ENCODE measurements at regions not wholly inside any gene's neighbourhood (a gene's known extent, or its start where the extent isn't known, plus 50 kb on each side); places are given as distances from the start of the nearest gene placed in this dataset.

DNA sequence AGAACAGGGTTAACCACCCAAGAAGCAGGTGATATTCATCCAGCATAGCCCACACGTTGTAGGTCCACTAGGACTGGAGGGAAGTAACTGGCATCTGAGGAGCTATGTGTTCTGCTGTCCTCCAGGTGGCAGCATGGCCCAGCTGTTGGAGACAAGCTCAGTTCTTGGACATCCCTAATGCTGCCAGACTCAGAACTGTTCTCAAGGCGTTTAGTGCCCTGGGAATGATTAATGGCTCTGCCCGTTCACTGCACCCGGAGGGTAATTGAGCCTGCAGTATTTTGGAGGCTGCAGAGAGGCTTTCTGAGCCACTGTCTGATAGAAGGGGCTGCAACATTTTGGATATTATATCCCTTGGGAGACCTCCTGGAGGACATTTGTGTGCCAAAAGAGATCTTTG, 521.3 kb upstream of the SEMA6D start:
- DNase-seq (ENCODE audit: low read depth): peak; percentile 82
- TF ChIP-seq, protein P1, sequence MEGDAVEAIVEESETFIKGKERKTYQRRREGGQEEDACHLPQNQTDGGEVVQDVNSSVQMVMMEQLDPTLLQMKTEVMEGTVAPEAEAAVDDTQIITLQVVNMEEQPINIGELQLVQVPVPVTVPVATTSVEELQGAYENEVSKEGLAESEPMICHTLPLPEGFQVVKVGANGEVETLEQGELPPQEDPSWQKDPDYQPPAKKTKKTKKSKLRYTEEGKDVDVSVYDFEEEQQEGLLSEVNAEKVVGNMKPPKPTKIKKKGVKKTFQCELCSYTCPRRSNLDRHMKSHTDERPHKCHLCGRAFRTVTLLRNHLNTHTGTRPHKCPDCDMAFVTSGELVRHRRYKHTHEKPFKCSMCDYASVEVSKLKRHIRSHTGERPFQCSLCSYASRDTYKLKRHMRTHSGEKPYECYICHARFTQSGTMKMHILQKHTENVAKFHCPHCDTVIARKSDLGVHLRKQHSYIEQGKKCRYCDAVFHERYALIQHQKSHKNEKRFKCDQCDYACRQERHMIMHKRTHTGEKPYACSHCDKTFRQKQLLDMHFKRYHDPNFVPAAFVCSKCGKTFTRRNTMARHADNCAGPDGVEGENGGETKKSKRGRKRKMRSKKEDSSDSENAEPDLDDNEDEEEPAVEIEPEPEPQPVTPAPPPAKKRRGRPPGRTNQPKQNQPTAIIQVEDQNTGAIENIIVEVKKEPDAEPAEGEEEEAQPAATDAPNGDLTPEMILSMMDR (IDR thresholded peaks at IDR 0.05; ENCODE audit: insufficient read depth, low read depth, low read length, missing control alignments): peak; percentile 80
- H3K4me3 ChIP-seq (ENCODE audit: low read depth, low read length): no peak overlapping the region

DNA sequence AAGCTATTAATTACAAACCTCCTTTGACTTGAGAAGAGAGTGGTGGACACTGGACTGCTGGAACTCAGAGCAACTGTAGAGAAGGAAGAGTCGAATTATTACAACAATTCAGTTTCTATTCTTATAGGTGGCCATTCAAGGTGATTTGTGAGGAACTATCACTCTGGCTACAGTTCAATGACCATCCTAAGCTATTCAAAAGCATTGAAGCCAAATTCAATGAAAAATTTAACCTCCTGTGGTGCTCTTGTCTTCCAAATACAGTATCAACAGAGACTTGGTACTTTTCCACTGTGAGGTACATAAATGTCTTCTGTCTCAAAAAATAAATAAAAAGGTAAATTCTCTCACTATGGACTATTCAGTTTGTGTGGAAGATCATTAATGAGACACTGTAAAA, 513.3 kb upstream of the SEMA6D start:
- no peak for DNase-seq (ENCODE audit: low read depth)
- TF ChIP-seq, protein P1 (IDR thresholded peaks at IDR 0.05; ENCODE audit: insufficient read depth, low read depth, low read length, missing control alignments): no peak
- no peak overlapping the region for H3K4me3 ChIP-seq (ENCODE audit: low read depth, low read length)

DNA sequence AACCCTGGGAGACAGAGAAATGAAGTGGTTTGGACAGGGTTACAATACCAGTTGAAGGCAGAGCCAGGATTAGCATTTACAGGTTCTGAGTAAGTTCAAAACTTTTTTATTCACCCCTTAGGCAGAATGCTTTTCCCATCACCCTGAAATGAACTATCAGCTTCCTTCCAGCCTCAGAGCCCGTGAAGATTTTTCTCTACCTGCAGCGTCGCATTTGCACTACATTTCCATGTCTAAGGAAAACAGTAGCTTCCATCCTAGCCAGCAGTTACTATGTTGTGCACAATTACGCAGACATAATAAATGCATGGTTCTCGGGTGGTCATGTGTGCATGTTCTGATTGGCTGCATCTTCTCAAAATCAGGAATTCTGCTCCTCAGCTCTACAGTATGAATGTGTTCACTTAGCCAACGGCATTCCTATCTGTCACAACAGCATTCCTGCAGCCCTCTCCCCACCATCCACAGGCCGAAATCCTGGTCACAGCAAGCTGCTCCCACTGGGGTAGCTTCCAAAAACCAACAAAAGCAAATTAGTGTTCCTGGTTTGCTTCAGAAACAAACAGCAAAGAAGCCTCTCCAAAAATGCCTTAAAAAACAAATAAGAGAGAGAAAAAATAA, 510.8 kb upstream of the SEMA6D start:
- TF ChIP-seq, protein P1 (IDR thresholded peaks at IDR 0.05; ENCODE audit: insufficient read depth, low read depth, low read length, missing control alignments): no peak
- no peak for DNase-seq (ENCODE audit: low read depth)
- H3K4me3 ChIP-seq (ENCODE audit: low read depth, low read length): no peak overlapping the region

DNA sequence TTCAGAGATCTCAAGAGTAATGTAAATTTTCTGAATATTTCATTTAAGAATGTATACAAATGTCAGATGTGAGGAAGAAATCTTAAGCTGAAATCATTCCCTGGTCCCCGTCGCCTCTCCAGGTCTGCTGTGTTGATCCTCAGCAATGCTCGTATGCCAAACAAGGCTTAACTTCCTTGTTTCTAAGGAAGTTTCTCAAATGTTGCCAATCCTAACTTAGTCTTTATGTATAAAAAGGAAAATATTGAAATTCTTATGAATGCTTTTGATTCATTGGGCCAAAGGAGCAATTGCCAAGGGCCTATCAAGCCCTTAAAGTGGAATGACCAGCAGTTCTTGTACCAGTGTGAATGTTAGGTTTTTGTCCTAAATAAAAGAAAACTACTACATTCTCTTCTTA, 507.7 kb upstream of the SEMA6D start:
- no peak overlapping the region for H3K4me3 ChIP-seq (ENCODE audit: low read depth, low read length)
- no peak for DNase-seq (ENCODE audit: low read depth)
- TF ChIP-seq, protein P1 (IDR thresholded peaks at IDR 0.05; ENCODE audit: insufficient read depth, low read depth, low read length, missing control alignments): no peak

DNA sequence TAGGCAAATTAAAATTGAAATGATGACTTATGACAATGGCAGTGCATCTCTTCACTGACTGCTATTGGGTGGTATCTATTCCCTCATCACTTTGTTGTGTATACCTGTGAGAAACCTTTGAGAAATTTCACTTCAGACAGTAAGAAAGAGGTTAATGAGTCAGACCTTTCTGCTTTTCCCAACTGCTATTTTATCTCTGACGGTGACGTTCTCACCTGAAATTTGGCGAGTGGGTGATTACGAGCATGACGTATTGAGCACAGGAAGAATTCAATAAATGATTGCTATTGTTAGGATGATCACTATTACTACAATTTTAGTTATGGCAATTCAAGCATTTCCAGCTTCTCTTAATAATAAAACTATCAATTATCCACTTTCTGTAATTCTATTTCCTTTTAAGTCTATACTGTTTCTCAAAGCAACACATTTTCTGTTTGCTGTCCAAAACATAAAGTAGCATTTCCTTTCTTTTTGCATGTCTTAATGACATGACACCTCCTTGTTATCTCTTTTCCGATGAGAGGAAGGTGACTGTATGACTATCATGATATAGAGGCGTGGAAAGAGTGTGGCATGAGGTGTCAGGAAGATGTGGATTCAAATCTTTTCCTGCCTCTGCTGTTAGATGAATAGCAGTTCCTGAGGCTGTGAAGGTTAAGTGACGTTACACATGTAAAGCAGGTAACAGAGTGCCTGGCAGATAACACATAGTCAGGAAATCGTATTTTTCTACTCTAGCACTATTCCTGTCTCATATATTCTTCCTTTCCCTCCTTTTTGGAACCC, 504.9 kb upstream of the SEMA6D start:
- H3K4me3 ChIP-seq (ENCODE audit: low read depth, low read length): no peak overlapping the region
- no peak for DNase-seq (ENCODE audit: low read depth)
- TF ChIP-seq, protein P1 (IDR thresholded peaks at IDR 0.05; ENCODE audit: insufficient read depth, low read depth, low read length, missing control alignments): no peak

DNA sequence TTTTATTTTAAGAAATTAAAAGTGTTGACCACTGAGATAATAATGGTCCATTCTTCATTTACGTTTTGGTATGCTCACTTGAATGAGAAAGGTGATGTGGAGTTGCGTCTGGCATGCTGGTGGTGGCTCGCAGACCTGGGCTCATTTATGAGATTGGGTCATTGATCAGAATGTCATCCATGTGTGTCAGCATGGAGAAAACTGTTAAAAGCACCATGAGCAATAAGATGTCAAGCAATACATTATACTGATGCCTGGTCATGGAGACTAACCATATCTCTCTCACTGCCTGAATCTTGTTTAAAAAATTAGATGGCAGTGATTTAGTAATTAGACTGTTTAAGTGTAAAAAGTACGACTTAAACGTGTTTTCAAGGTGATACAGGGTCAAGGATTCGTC, 503.4 kb upstream of the SEMA6D start:
- TF ChIP-seq, protein P1 (IDR thresholded peaks at IDR 0.05; ENCODE audit: insufficient read depth, low read depth, low read length, missing control alignments): no peak
- H3K4me3 ChIP-seq (ENCODE audit: low read depth, low read length): no peak overlapping the region
- no peak for DNase-seq (ENCODE audit: low read depth)
